Adrenal gland (tissue), 9 donors: ENCODE measurements at regions not wholly inside any gene's neighbourhood (a gene's known extent, or its start where the extent isn't known, plus 50 kb on each side); places are given as distances from the start of the nearest gene placed in this dataset.

Source experiments
- DNase-seq, 7 donors: peaks; one replicate each; pipeline ENCODE4 v3.0.0-alpha.2; 2019 to 2020
- H3K27ac ChIP-seq, 5 donors: fragments of 200-600 bp; sonication (generic) in 4 of 5; 1 replicate in 3 of 5; 2 replicates in 2 of 5; pipeline versions ENCODE4 v1.5.1 to v1.8.0; 2016 to 2020; ENCODE audit warnings: mild to moderate bottlenecking in 1 of 5
- H3K27me3 ChIP-seq: fragments of 200-600 bp; 2 replicates; pipeline ENCODE4 v1.8.0; 2021
- H3K36me3 ChIP-seq, 2 donors: fragments of 200-600 bp; replicated peaks in 1 of 2; 1 replicate in 1 of 2; 2 replicates in 1 of 2; pipeline versions ENCODE4 v1.5.1 to v1.8.0; 2018 to 2022
- H3K4me1 ChIP-seq, 2 donors: fragments of 200-600 bp; replicated peaks in 1 of 2; 1 replicate in 1 of 2; 2 replicates in 1 of 2; pipeline versions ENCODE4 v1.5.1 to v1.8.0; 2018 to 2021
- H3K4me3 ChIP-seq, 4 donors: fragments of 200-600 bp; sonication (generic) in 3 of 4; one replicate each; pipeline ENCODE4 v1.5.1; 2016 to 2018
- H3K9me3 ChIP-seq, 3 donors: fragments of 200-600 bp; sonication (generic) in 1 of 3; replicated peaks in 1 of 3; 1 replicate in 2 of 3; 2 replicates in 1 of 3; pipeline versions ENCODE4 v1.5.1 to v1.8.0; 2016 to 2021
- CTCF ChIP-seq, 6 experiments: fragments of 450-650 bp in 4 of 6; fragments of 200-600 bp in 2 of 6; sonication (generic) in 1 of 6; IDR thresholded peaks; 1 replicate in 5 of 6; 2 replicates in 1 of 6; pipeline versions ENCODE4 v1.5.1 to v1.8.0; 2016 to 2021; ENCODE audit warnings: antibody characterized with exemption in 6 of 6, mild to moderate bottlenecking in 2 of 6, moderate library complexity in 1 of 6
- POLR2A ChIP-seq, 2 donors: fragments of 450-650 bp; IDR thresholded peaks; one replicate each; pipeline ENCODE4 v1.6.1; 2017; ENCODE audit warnings: antibody characterized with exemption in 2 of 2, mild to moderate bottlenecking in 2 of 2, moderate library complexity in 1 of 2
- WGBS, 4 donors: extraction: QIAGEN DNeasy Blood & Tissue Kit in 2 of 4; methylation state at CpG; one replicate each; pipeline versions ENCODE4 v1.1.5 to v1.1.7; 2013 to 2017; 5-methylcytosine and 5-hydroxymethylcytosine counted together
- intact Hi-C, 2 donors: fragments of 100-400 bp; cut with DNase I; formaldehyde crosslinking; loops; one replicate each; pipeline versions ENCODE4 v1.14.1 to v1.15.0; 2022 to 2023
- donor health status: healthy with polysubstance abuse.
- donor health status: Bipolar disorder and iron deficiency.
- donor health status: DM: yes; HTN: yes; CAD: no.
- donor health status: DM: no; HTN: no; CAD: no.
- donor health status: DM: no; HTN: no; CAD: no.

- H3K4me1 ChIP-seq, result no peaks in the 10 kb centered on the region
- DNase-seq, result no peak
- WGBS, 4 donors, result 89 to 98% (median 92%) methylated on average over 2 of the region's 2 CpGs
- H3K4me3 ChIP-seq, result no peak overlapping the region
- H3K9me3 ChIP-seq, result no peaks in the 10 kb centered on the region
- H3K27ac ChIP-seq, result no peak overlapping the region
- no peaks in the 10 kb centered on the region for H3K36me3 ChIP-seq
- no peaks in the 10 kb centered on the region for H3K27me3 ChIP-seq
- TF ChIP-seq POLR2A (IDR thresholded peaks at IDR 0.05) (no peak), CTCF (IDR thresholded peaks at IDR 0.05) (no peak)
- intact Hi-C loops, result no loop called here
Measured at GRCh38 chr2:150264442-150264841, 223.0 kb downstream of the RND3 start.

GRCh38 chr2:150261691-150262090 lies 225.8 kb downstream of the RND3 start:
- no peak for TF ChIP-seq POLR2A (IDR thresholded peaks at IDR 0.05)
- no peak overlapping the region for H3K27ac ChIP-seq
- no peaks in the 10 kb centered on the region for H3K27me3 ChIP-seq
- H3K4me3 ChIP-seq, result no peak overlapping the region
- no peaks in the 10 kb centered on the region for H3K4me1 ChIP-seq
- intact Hi-C loops, result no loop called here
- no peaks in the 10 kb centered on the region for H3K36me3 ChIP-seq
- WGBS, 4 donors, result 76 to 85% (median 84%) methylated on average over 2 of the region's 2 CpGs
- no peaks in the 10 kb centered on the region for H3K9me3 ChIP-seq
- DNase-seq, result no peak

GRCh38 chr2:150260636-150261035 lies 226.8 kb downstream of the RND3 start:
- intact Hi-C loops, result no loop called here

GRCh38 chr2:150259746-150260145 lies 227.7 kb downstream of the RND3 start:
- no peaks in the 10 kb centered on the region for H3K9me3 ChIP-seq
- no peak for DNase-seq
- H3K4me1 ChIP-seq, result no peaks in the 10 kb centered on the region
- intact Hi-C loops, result no loop called here
- 90 to 100% (median 97%) methylated on average over 1 of the region's 1 CpG for WGBS, 4 donors
- no peak overlapping the region for H3K4me3 ChIP-seq
- TF ChIP-seq POLR2A (IDR thresholded peaks at IDR 0.05) (no peak), CTCF (IDR thresholded peaks at IDR 0.05) (no peak)
- no peaks in the 10 kb centered on the region for H3K36me3 ChIP-seq
- no peaks in the 10 kb centered on the region for H3K27me3 ChIP-seq
- H3K27ac ChIP-seq, result no peak overlapping the region

More at GRCh38 chr2:150260636-150261035, 226.8 kb downstream of the RND3 start:
- DNase-seq, result no peak
- Histone ChIP-seq H3K4me3 (no peak overlapping the region), H3K27me3 (no peaks in the 10 kb centered on the region), H3K9me3 (no peaks in the 10 kb centered on the region), H3K36me3 (no peaks in the 10 kb centered on the region), H3K27ac (no peak overlapping the region), H3K4me1 (no peaks in the 10 kb centered on the region)
- WGBS, 4 donors, result 86 to 100% (median 95%) methylated on average over 1 of the region's 1 CpG
- TF ChIP-seq POLR2A (IDR thresholded peaks at IDR 0.05) (no peak), CTCF (IDR thresholded peaks at IDR 0.05) (no peak)

- WGBS, 4 donors, result 82 to 88% (median 85%) methylated on average over 8 of the region's 8 CpGs
- H3K36me3 ChIP-seq, result no peaks in the 10 kb centered on the region
- H3K27me3 ChIP-seq, result no peaks in the 10 kb centered on the region
- no peak for DNase-seq
- intact Hi-C loops, result no loop called here
- H3K9me3 ChIP-seq, result no peaks in the 10 kb centered on the region
- no peak overlapping the region for H3K4me3 ChIP-seq
- no peak overlapping the region for H3K27ac ChIP-seq
- TF ChIP-seq CTCF (IDR thresholded peaks at IDR 0.05), result no peak
- TF ChIP-seq POLR2A (IDR thresholded peaks at IDR 0.05), result no peak
- H3K4me1 ChIP-seq, result no peaks in the 10 kb centered on the region
Measured at GRCh38 chr2:150258781-150259307, 228.6 kb downstream of the RND3 start.
